ENCODE measurements at regions not wholly inside any gene's neighbourhood (a gene's known extent, or its start where the extent isn't known, plus 50 kb on each side); places are given as distances from the start of the nearest gene placed in this dataset.

DNA sequence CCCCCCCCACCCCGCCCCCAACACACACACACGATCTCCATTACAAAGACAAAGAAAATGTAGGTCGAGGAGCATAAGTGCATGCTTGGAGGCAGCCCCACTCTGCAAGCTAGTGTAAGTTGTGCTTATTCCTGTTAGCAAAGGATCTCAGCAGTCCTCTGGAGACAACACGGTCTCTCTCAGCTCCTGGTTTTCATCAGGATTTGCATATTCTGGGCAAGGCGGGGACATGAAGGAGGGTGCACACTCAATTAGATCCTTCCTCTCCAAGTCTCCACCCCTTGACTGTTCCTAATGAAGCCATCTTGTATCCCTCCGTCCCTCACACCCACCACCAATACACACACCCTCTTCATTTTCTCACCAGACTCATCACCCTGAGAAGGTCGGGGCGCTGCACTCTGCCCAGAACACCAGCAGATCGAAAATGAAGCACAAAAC, 63.8 kb downstream of the MRPL46 start:
- peaks cover 15% of the 10 kb centered on the region for H3K9me3 Mint-ChIP-seq
- ATAC-seq (peak; percentile 85), DNase-seq (ENCODE audit: low spot score) (no peak)
- CTCF ChIA-PET: interaction anchor here (0.6 to 2.3 kb wide), 3 partner anchors 72 to 129 kb away, joined by 3 to 7 read pairs (median 5); no protein-coding TSS in a partner anchor
- 0 out of 2 replicates have a peak overlapping the region, but pooled peaks have one; percentile 39 for H3K27ac Mint-ChIP-seq
- H3K4me3 Mint-ChIP-seq: peak overlapping the region; percentile 41
- no peaks in the 10 kb centered on the region; the same call in 1 of the 2 replicates for H3K36me3 Mint-ChIP-seq
- POLR2A ChIA-PET: no interaction called here
- no peaks in the 10 kb centered on the region; the same call in 1 of the 2 replicates for H3K27me3 Mint-ChIP-seq (ENCODE audit: low read depth)
- H3K4me1 Mint-ChIP-seq: peaks cover 18% of the 10 kb centered on the region
- no peak for TF ChIP-seq ZNF396 (CRISPR knock-in tag; IDR thresholded peaks at IDR 0.05; ENCODE audit: borderline replicate concordance)
- TF ChIP-seq, protein P1, sequence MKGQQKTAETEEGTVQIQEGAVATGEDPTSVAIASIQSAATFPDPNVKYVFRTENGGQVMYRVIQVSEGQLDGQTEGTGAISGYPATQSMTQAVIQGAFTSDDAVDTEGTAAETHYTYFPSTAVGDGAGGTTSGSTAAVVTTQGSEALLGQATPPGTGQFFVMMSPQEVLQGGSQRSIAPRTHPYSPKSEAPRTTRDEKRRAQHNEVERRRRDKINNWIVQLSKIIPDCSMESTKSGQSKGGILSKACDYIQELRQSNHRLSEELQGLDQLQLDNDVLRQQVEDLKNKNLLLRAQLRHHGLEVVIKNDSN (CRISPR knock-in tag; IDR thresholded peaks at IDR 0.05): no peak
- TF ChIP-seq, protein P2, sequence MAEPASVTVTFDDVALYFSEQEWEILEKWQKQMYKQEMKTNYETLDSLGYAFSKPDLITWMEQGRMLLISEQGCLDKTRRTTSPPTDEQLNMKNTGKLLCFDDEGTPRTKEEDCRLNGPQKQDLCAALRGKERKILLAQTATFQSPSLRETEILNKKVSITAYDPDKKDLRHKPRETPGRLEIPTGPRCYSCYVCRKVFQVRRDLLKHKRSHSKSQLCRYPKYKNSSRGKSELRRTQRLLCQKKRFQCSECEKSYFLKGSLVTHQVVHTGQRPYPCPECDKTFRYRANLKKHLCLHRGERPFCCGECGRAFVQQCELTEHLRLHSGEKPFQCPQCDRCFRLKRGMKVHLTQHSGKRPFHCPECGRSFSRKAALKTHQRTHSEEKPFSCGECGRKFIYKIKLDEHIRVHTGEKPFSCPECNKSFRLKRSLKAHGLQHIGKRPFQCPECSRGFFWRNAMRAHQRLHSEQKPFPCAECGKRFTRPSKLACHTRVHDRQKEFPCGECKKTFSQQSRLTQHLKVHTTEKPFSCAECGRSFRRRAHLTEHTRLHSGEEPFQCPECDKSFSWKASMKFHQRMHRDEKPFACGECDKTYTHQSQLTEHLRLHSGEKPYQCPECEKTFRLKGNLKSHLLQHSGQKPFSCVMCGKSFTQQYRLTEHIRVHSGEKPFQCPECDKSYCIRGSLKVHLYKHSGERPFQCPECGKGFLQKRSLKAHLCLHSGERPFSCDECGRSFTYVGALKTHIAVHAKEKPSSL (CRISPR knock-in tag; conservative IDR thresholded peaks at IDR 0.05): no peak
- TF ChIP-seq, protein P3, sequence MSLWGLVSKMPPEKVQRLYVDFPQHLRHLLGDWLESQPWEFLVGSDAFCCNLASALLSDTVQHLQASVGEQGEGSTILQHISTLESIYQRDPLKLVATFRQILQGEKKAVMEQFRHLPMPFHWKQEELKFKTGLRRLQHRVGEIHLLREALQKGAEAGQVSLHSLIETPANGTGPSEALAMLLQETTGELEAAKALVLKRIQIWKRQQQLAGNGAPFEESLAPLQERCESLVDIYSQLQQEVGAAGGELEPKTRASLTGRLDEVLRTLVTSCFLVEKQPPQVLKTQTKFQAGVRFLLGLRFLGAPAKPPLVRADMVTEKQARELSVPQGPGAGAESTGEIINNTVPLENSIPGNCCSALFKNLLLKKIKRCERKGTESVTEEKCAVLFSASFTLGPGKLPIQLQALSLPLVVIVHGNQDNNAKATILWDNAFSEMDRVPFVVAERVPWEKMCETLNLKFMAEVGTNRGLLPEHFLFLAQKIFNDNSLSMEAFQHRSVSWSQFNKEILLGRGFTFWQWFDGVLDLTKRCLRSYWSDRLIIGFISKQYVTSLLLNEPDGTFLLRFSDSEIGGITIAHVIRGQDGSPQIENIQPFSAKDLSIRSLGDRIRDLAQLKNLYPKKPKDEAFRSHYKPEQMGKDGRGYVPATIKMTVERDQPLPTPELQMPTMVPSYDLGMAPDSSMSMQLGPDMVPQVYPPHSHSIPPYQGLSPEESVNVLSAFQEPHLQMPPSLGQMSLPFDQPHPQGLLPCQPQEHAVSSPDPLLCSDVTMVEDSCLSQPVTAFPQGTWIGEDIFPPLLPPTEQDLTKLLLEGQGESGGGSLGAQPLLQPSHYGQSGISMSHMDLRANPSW (CRISPR knock-in tag; conservative IDR thresholded peaks at IDR 0.05; ENCODE audit: low read depth): no peak
- TF ChIP-seq ESRRA (CRISPR knock-in tag; IDR thresholded peaks at IDR 0.05; ENCODE audit: borderline replicate concordance): no peak
- TF ChIP-seq CREB1 (CRISPR knock-in tag; IDR thresholded peaks at IDR 0.05): no peak
- no peak for TF ChIP-seq GTF2I (CRISPR knock-in tag; conservative IDR thresholded peaks at IDR 0.05)
- TF ChIP-seq, protein P4, sequence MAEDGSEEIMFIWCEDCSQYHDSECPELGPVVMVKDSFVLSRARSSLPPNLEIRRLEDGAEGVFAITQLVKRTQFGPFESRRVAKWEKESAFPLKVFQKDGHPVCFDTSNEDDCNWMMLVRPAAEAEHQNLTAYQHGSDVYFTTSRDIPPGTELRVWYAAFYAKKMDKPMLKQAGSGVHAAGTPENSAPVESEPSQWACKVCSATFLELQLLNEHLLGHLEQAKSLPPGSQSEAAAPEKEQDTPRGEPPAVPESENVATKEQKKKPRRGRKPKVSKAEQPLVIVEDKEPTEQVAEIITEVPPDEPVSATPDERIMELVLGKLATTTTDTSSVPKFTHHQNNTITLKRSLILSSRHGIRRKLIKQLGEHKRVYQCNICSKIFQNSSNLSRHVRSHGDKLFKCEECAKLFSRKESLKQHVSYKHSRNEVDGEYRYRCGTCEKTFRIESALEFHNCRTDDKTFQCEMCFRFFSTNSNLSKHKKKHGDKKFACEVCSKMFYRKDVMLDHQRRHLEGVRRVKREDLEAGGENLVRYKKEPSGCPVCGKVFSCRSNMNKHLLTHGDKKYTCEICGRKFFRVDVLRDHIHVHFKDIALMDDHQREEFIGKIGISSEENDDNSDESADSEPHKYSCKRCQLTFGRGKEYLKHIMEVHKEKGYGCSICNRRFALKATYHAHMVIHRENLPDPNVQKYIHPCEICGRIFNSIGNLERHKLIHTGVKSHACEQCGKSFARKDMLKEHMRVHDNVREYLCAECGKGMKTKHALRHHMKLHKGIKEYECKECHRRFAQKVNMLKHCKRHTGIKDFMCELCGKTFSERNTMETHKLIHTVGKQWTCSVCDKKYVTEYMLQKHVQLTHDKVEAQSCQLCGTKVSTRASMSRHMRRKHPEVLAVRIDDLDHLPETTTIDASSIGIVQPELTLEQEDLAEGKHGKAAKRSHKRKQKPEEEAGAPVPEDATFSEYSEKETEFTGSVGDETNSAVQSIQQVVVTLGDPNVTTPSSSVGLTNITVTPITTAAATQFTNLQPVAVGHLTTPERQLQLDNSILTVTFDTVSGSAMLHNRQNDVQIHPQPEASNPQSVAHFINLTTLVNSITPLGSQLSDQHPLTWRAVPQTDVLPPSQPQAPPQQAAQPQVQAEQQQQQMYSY (CRISPR knock-in tag; IDR thresholded peaks at IDR 0.05): no peak
- TF ChIP-seq, protein P5, sequence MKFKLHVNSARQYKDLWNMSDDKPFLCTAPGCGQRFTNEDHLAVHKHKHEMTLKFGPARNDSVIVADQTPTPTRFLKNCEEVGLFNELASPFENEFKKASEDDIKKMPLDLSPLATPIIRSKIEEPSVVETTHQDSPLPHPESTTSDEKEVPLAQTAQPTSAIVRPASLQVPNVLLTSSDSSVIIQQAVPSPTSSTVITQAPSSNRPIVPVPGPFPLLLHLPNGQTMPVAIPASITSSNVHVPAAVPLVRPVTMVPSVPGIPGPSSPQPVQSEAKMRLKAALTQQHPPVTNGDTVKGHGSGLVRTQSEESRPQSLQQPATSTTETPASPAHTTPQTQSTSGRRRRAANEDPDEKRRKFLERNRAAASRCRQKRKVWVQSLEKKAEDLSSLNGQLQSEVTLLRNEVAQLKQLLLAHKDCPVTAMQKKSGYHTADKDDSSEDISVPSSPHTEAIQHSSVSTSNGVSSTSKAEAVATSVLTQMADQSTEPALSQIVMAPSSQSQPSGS (CRISPR knock-in tag; IDR thresholded peaks at IDR 0.05; ENCODE audit: borderline replicate concordance, low read depth): no peak
- no peak for TF ChIP-seq NR3C1 (CRISPR knock-in tag; conservative IDR thresholded peaks at IDR 0.05; ENCODE audit: low read depth)
- TF ChIP-seq, protein P6, sequence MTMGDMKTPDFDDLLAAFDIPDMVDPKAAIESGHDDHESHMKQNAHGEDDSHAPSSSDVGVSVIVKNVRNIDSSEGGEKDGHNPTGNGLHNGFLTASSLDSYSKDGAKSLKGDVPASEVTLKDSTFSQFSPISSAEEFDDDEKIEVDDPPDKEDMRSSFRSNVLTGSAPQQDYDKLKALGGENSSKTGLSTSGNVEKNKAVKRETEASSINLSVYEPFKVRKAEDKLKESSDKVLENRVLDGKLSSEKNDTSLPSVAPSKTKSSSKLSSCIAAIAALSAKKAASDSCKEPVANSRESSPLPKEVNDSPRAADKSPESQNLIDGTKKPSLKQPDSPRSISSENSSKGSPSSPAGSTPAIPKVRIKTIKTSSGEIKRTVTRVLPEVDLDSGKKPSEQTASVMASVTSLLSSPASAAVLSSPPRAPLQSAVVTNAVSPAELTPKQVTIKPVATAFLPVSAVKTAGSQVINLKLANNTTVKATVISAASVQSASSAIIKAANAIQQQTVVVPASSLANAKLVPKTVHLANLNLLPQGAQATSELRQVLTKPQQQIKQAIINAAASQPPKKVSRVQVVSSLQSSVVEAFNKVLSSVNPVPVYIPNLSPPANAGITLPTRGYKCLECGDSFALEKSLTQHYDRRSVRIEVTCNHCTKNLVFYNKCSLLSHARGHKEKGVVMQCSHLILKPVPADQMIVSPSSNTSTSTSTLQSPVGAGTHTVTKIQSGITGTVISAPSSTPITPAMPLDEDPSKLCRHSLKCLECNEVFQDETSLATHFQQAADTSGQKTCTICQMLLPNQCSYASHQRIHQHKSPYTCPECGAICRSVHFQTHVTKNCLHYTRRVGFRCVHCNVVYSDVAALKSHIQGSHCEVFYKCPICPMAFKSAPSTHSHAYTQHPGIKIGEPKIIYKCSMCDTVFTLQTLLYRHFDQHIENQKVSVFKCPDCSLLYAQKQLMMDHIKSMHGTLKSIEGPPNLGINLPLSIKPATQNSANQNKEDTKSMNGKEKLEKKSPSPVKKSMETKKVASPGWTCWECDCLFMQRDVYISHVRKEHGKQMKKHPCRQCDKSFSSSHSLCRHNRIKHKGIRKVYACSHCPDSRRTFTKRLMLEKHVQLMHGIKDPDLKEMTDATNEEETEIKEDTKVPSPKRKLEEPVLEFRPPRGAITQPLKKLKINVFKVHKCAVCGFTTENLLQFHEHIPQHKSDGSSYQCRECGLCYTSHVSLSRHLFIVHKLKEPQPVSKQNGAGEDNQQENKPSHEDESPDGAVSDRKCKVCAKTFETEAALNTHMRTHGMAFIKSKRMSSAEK (CRISPR knock-in tag; IDR thresholded peaks at IDR 0.05; ENCODE audit: borderline replicate concordance): no peak
- TF ChIP-seq, protein P7, sequence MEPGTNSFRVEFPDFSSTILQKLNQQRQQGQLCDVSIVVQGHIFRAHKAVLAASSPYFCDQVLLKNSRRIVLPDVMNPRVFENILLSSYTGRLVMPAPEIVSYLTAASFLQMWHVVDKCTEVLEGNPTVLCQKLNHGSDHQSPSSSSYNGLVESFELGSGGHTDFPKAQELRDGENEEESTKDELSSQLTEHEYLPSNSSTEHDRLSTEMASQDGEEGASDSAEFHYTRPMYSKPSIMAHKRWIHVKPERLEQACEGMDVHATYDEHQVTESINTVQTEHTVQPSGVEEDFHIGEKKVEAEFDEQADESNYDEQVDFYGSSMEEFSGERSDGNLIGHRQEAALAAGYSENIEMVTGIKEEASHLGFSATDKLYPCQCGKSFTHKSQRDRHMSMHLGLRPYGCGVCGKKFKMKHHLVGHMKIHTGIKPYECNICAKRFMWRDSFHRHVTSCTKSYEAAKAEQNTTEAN (CRISPR knock-in tag; IDR thresholded peaks at IDR 0.05): no peak
- no peak for TF ChIP-seq KAT7 (CRISPR knock-in tag; IDR thresholded peaks at IDR 0.05; ENCODE audit: borderline replicate concordance)
- TF ChIP-seq SP1 (CRISPR knock-in tag; conservative IDR thresholded peaks at IDR 0.05): no peak
- TF ChIP-seq SMAD4 (CRISPR knock-in tag; IDR thresholded peaks at IDR 0.05): no peak

Measured in WTC11 (cell line).